ENCODE measurements at regions not wholly inside any gene's neighbourhood (a gene's known extent, or its start where the extent isn't known, plus 50 kb on each side); places are given as distances from the start of the nearest gene placed in this dataset.

DNA sequence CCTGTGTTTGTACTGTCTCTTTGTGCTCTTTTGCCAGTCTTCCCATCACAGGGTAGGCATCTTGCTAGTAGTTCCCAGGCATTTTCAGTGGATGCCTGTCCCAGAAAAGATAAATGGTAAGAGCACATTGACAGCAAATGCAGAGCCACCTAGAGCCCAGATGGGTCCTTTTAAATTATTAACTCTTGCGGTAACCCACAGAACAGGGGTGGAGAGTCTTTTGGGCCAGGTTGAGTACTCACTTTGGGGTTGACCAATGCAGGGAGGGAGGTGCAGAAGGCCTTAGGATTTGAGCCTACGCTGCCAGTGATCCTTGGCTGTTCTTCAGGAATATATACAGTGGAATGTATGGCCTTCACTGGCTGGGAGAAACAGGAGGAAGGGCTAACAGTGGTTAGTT lies 173.8 kb downstream of the MSN start:
- no peak for FAIRE-seq

DNA sequence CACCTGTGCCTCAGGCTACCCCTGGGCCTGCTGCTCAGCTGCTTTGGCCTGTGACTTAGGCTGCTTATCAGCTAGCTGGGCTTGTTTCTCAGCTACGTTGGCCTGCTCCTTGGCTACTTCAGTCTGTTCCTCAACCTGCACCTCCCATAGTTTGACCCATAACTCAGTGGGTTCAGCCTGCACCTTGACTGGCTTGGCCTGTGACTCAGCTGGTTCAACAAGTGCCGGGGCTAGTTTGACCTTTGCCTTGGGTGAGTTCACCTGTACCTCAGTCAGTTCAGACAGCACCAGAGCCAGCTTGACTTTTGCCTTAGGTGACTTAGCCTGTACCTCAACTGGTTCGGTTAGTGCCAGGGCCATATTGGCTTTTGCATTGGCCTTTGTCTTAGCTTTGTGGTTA lies 171.2 kb downstream of the MSN start:
- in situ Hi-C loops (cut with HindIII; ENCODE audit: extremely low pct_ligation_motif_present, low pct_unique_long_range_greater_than_20kb): no loop called here
- no peak for FAIRE-seq
- H3K4me1 ChIP-seq (ENCODE audit: insufficient read depth, low read length): no peaks in the 10 kb centered on the region
- no peak overlapping the region for H2AFZ ChIP-seq (ENCODE audit: low read length)
- H3K36me3 ChIP-seq (replicated peaks in 1 of 2; ENCODE audit: control insufficient read depth in 1 of 2, insufficient read depth in 2 of 2, low read length in 2 of 2): no peaks in the 10 kb centered on the region
- H3K9ac ChIP-seq (ENCODE audit: insufficient read depth, low read depth, low read length): no peak overlapping the region
- no peak for DNase-seq (ENCODE audit: low spot score)
- H3K4me3 ChIP-seq (replicated peaks in 1 of 3; ENCODE audit: insufficient read depth in 1 of 3, low read depth in 2 of 3, low read length in 3 of 3): no peak overlapping the region
- H3K9me3 ChIP-seq (ENCODE audit: low read length): no peaks in the 10 kb centered on the region
- intact Hi-C loops (cut with micrococcal nuclease; ENCODE audit: unreplicated experiment): no loop called here
- no peaks in the 10 kb centered on the region for H4K20me1 ChIP-seq (ENCODE audit: insufficient read depth, low read length)
- ATAC-seq: no peak
- H3K4me2 ChIP-seq (ENCODE audit: low read depth, low read length): no peak overlapping the region
- no peaks in the 10 kb centered on the region for H3K79me2 ChIP-seq (ENCODE audit: insufficient read depth, low read length)
- CTCF ChIA-PET (ENCODE audit: low intra/inter-chr PET ratio, low total read pairs): no interaction called here
- no CpG with 5 or more reads among the region's 3 CpGs for WGBS (ENCODE audit: low lambda C conversion rate)
- H3K27ac ChIP-seq (ENCODE audit: extremely low read length, insufficient read depth, low read length): no peak overlapping the region
- POLR2A ChIA-PET: no interaction called here
- H3K27me3 ChIP-seq (ENCODE audit: control insufficient read depth in 1 of 2, insufficient read depth in 2 of 2, low read length in 2 of 2): no peaks in the 10 kb centered on the region
- BruUV-seq (replicated peaks): no TSS peak
- TF ChIP-seq, protein P1, sequence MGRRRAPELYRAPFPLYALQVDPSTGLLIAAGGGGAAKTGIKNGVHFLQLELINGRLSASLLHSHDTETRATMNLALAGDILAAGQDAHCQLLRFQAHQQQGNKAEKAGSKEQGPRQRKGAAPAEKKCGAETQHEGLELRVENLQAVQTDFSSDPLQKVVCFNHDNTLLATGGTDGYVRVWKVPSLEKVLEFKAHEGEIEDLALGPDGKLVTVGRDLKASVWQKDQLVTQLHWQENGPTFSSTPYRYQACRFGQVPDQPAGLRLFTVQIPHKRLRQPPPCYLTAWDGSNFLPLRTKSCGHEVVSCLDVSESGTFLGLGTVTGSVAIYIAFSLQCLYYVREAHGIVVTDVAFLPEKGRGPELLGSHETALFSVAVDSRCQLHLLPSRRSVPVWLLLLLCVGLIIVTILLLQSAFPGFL (CRISPR knock-in tag; IDR thresholded peaks at IDR 0.05): no peak
- TF ChIP-seq HMG20A (CRISPR knock-in tag; IDR thresholded peaks at IDR 0.05; ENCODE audit: borderline replicate concordance) (no peak), FOXA3 (CRISPR knock-in tag; IDR thresholded peaks at IDR 0.05) (no peak), ZNF724P (CRISPR knock-in tag; IDR thresholded peaks at IDR 0.05; ENCODE audit: borderline replicate concordance) (no peak), KLF12 (CRISPR knock-in tag; IDR thresholded peaks at IDR 0.05; ENCODE audit: borderline replicate concordance) (no peak), ZNF557 (CRISPR knock-in tag; IDR thresholded peaks at IDR 0.05) (no peak), ZNF703 (CRISPR knock-in tag; IDR thresholded peaks at IDR 0.05; ENCODE audit: borderline replicate concordance) (no peak), MAFF (IDR thresholded peaks at IDR 0.05; ENCODE audit: low read depth, low read length) (no peak), GFI1 (CRISPR knock-in tag; IDR thresholded peaks at IDR 0.05; ENCODE audit: borderline replicate concordance) (no peak), ZNF619 (CRISPR knock-in tag; IDR thresholded peaks at IDR 0.05) (no peak), ZNF782 (CRISPR knock-in tag; IDR thresholded peaks at IDR 0.05; ENCODE audit: borderline replicate concordance) (no peak), ZNF549 (CRISPR knock-in tag; IDR thresholded peaks at IDR 0.05) (no peak), KDM1A (CRISPR knock-in tag; IDR thresholded peaks at IDR 0.05) (no peak)
- TF ChIP-seq, protein P2, sequence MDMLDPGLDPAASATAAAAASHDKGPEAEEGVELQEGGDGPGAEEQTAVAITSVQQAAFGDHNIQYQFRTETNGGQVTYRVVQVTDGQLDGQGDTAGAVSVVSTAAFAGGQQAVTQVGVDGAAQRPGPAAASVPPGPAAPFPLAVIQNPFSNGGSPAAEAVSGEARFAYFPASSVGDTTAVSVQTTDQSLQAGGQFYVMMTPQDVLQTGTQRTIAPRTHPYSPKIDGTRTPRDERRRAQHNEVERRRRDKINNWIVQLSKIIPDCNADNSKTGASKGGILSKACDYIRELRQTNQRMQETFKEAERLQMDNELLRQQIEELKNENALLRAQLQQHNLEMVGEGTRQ (IDR thresholded peaks at IDR 0.05; ENCODE audit: low read depth, low read length): no peak
- TF ChIP-seq, protein P2 (CRISPR knock-in tag; IDR thresholded peaks at IDR 0.05; ENCODE audit: borderline replicate concordance): no peak

More for the DNA sequence above, 173.8 kb downstream of the MSN start:
- in situ Hi-C loops (cut with HindIII; ENCODE audit: extremely low pct_ligation_motif_present, low pct_unique_long_range_greater_than_20kb): no loop called here
- Histone ChIP-seq H3K79me2 (ENCODE audit: insufficient read depth, low read length) (no peaks in the 10 kb centered on the region), H3K36me3 (replicated peaks in 1 of 2; ENCODE audit: control insufficient read depth in 1 of 2, insufficient read depth in 2 of 2, low read length in 2 of 2) (no peaks in the 10 kb centered on the region), H3K9me3 (ENCODE audit: low read length) (no peaks in the 10 kb centered on the region), H3K4me1 (ENCODE audit: insufficient read depth, low read length) (no peaks in the 10 kb centered on the region), H2AFZ (ENCODE audit: low read length) (no peak overlapping the region), H4K20me1 (ENCODE audit: insufficient read depth, low read length) (no peaks in the 10 kb centered on the region), H3K4me3 (replicated peaks in 1 of 3; ENCODE audit: insufficient read depth in 1 of 3, low read depth in 2 of 3, low read length in 3 of 3) (no peak overlapping the region), H3K27ac (ENCODE audit: extremely low read length, insufficient read depth, low read length) (no peak overlapping the region), H3K27me3 (ENCODE audit: control insufficient read depth in 1 of 2, insufficient read depth in 2 of 2, low read length in 2 of 2) (no peaks in the 10 kb centered on the region), H3K9ac (ENCODE audit: insufficient read depth, low read depth, low read length) (no peak overlapping the region), H3K4me2 (ENCODE audit: low read depth, low read length) (no peak overlapping the region)
- BruUV-seq (replicated peaks): no TSS peak
- ChIA-PET CTCF (ENCODE audit: low intra/inter-chr PET ratio, low total read pairs) (no interaction called here), POLR2A (no interaction called here)
- TF ChIP-seq, protein P3, sequence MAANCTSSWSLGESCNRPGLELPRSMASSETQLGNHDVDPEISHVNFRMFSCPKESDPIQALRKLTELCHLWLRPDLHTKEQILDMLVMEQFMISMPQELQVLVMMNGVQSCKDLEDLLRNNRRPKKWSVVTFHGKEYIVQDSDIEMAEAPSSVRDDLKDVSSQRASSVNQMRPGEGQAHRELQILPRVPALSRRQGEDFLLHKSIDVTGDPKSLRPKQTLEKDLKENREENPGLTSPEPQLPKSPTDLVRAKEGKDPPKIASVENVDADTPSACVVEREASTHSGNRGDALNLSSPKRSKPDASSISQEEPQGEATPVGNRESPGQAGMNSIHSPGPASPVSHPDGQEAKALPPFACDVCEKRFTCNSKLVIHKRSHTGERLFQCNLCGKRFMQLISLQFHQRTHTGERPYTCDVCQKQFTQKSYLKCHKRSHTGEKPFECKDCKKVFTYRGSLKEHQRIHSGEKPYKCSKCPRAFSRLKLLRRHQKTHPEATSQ (CRISPR knock-in tag; IDR thresholded peaks at IDR 0.05; ENCODE audit: borderline replicate concordance): no peak
- TF ChIP-seq GATAD1 (CRISPR knock-in tag; IDR thresholded peaks at IDR 0.05): no peak
- no CpG with 5 or more reads among the region's 2 CpGs for WGBS (ENCODE audit: low lambda C conversion rate)
- intact Hi-C loops (cut with micrococcal nuclease; ENCODE audit: unreplicated experiment): no loop called here
- no peak for ATAC-seq
- no peak for DNase-seq (ENCODE audit: low spot score)

All from HepG2 (cell line).